GM18498 (cell line): ENCODE measurements at regions not wholly inside any gene's neighbourhood (a gene's known extent, or its start where the extent isn't known, plus 50 kb on each side); places are given as distances from the start of the nearest gene placed in this dataset.
"Not testable (repeated sequence)": the region's sequence is repeated elsewhere in the genome, so short reads cannot be mapped to it uniquely, and the experiment has no call there.

Experiments used
- ATAC-seq: cut with Tn5 transposase; IDR thresholded peaks from one replicate; pipeline ENCODE4 v1.9.1; 2021; ENCODE audit warnings: mild to moderate bottlenecking, moderate library complexity; ENCODE audit not compliant: unreplicated experiment

DNA sequence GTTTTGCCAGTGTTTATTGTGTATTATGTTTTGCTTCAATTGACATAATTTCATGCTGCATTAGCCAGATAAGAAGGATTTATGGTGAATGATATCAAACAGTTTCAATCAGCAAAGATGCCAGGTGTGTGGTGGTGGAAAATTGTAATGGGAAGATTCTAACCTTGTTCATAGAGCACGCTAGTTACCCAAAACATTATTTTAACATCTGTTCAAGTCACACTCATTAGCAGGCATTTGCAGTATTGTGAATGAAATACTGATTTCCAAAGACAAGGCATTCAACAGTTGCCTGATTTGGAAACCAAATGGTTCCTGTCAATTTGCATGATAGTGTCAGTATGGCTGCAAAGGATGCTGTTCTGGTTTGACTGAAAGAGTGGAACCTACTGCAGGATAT, 129.7 kb downstream of the EPC1 start:
- no peak for ATAC-seq

DNA sequence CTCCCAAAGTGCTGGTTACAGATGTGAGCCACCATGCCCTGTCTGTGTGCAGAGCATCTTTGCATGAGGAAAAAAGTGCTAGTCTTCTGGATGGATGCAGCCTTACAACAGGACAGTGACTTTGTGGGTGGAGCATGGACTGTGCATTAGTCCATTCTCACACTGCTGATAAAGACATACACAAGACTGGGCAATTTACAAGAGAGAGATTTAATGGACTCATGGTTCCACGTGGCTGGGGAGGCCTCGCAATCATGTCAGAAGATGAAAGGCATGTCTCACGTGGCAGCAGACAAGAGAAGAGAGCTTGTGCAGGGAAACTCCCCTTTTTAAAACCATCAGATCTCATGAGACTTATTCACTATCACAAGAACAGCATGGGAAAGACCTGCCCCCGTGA, 133.1 kb downstream of the EPC1 start:
- ATAC-seq: not testable (repeated sequence)

DNA sequence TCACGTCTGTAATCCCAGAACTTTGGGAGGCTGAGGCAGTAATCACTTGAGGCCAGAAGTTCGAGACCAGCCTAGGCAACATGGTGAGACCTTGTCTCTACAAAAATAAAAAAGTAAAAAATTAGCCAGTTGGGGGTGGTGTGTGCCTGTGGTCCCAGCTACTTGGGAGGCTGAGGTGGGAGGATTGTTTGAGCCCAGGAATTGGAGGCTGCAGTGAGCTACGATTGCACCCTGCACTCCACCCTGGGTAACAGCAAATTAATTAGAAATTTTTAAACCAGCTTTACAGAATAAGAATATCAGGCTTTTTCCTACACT, 136.0 kb downstream of the EPC1 start:
- ATAC-seq: no peak

DNA sequence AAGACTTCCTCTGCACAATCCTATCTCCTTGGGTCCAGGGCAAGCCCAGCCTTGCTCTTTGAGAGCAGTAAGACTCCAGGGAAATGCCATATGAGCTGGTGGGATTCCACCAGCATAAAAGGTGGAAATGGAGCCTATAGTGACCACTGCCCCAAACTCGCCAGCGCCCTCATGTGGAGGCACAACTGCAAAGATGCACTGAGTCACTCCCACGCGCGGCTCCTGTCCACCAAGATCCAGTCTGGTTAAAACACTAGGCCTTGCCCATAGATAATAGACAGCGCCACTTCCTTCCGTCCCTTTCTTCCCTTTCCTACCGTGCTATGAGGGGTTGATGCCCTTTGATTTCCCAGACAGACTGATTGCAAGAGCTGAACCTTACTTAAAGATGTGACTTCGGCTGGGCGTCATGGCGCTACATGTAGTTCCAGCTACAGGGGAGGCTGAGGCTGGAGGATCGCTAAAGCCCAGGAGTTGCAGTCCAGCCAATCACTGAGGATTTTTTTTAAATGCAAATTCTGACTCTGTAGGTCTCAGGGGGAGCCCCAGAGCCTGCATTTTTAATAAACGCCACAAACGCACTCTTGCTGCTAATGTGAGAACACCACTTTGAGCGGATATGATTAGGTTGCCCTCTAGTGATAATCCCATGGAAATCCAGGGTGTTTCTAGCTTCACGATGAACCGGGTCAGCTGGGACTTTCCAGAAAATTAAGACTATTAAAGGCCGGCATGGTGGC, 136.5 kb downstream of the EPC1 start:
- no peak for ATAC-seq

DNA sequence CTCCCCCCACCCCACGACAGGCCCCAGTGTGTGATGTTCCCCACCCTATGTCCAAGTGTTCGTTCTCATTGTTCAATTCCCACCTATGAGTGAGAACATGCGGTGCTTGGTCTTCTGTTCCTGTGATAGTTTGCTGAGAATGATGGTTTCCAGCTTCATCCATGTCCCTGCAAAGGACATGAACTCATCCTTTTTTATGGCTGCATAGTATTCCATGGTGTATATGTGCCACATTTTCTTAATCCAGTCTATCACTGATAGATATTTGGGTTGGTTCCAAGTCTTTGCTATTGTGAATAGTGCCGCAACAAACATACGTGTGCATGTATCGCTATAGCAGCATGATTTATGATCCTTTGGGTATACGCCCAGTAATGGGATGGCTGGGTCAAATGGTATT, 139.0 kb downstream of the EPC1 start:
- ATAC-seq: not testable (repeated sequence)

DNA sequence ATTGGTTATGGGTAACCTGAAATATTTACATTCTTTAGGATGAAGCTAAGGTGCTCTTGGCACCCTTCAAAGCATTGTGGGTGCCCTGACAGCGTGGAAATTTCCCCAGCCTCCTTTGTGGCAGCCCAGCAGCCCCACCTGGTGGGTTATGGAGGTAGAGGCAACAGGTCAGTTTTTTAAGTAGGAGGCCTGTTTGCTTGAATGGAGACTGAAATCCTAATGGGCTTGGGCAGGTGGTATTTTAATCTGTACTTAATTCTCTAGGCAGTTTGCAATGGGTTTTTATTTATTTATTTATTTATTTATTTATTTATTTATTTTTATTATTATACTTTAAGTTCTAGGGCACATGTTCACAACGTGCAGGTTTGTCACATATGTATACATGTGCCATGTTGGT, 139.4 kb downstream of the EPC1 start:
- ATAC-seq: peak; percentile 70

DNA sequence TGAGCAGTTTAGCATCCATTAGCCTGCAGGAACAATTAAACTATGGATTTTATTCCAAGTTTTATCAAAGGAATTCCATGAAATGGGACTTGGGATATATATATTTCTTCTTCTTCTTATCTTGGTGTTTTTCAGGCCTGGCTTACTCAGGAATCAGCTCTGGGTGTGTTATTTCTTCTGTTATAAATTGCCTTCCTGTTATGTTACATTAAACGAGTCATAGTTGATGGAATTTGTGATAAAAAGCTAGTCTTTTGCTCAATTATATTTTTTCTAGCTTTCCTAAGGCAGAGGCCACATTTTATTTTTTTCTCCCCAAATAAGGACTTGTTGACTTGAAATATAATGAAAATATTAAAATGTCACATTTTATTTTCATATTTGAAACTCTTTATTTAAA, 141.3 kb downstream of the EPC1 start:
- ATAC-seq: no peak

DNA sequence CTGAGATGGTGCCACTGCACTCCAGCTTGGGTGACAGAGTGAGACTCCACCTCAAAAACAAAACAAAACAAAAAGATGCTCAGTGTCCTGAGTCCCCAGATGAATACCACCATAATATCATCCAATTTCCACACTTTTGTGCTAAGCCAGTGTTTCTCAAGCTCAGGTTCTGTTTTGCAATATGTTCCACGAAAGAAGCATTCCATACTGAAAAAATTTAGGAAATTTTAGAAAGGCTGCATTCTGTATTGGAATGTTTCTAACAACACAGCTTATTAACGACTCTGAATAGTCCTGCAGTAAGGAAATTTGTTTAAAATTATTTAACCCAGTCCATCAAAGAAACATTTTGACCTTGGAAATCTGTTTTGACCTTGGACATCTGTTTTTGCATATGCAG, 142.4 kb downstream of the EPC1 start:
- ATAC-seq: no peak

DNA sequence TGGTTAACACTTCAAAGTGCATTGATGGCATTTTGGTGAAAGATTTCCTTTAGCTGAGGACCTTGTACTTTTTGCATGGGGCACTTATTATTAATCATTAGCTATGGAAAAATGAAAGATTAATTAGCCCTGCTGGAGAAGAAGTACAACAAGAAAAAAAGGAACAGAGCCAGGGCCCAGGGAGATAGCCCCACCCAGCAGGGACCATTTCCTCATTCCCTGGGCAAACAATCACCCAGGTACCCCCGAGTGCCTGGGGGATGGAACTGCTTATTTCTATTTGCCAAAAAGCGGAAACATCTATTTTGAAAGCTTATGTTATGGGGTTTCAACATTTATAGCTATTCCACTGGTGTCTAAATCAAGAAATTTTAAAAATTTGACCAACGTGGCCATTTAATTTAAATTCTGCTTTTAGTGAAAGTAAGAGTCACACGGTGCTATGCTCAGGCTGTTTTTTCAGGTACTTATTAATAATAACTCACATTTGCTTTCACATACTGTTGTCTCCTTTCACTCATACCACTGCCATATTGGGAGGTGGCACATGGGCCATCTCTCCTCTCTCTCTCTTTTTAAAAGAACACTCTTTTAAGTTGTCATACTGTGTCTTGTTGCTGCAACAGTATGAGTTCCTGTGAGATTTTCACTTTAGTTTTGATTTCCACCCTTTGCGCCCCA, 143.6 kb upstream of the KIF5B start:
- ATAC-seq: no peak

DNA sequence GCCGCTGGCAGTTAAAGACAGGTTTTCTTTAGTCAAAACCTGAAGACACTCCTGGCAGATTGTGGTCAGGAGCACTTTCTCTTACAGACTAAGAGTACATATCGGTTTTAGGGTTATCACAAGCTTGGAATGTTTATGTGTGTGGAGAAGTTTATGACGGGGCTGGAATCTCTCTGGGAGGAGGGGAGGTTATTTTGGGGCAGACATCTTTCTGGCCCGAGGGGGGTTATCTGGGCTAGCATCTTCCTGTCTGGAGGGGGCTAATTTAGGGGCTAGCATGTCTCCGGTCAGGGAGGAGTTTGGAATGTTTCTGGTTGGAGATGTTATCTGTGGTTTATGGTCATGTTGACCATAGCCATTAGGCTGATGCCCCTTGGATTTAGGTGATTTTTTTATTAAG, 141.2 kb upstream of the KIF5B start:
- ATAC-seq: no peak

DNA sequence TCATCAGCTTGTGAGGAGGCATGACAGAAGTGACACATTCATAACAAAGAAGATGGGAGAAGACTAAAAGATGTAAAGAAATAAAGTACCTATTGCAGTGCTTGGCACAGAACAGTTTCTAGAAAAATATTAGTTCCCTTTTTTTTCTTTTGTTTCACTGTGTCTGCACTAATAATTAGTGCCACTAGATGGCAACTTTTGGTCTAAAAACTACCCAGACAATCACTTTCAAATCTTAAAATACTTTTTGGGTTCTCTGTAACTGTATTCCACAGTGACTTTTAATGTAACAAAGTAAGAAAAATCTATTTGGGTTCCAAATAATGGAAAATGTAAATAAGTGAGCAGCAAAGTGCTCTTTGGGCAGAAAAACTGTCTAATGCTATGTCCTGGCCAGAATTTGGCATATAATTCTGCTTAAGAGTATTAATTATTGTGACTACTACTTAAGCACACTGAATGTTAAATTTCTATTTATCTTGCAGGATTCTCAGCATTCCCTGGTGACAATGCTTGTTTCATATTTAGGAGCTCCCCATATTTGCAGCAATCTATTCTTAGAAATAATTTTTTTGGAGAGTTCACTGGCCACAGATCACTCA, 134.8 kb upstream of the KIF5B start:
- peak; percentile 71 for ATAC-seq

DNA sequence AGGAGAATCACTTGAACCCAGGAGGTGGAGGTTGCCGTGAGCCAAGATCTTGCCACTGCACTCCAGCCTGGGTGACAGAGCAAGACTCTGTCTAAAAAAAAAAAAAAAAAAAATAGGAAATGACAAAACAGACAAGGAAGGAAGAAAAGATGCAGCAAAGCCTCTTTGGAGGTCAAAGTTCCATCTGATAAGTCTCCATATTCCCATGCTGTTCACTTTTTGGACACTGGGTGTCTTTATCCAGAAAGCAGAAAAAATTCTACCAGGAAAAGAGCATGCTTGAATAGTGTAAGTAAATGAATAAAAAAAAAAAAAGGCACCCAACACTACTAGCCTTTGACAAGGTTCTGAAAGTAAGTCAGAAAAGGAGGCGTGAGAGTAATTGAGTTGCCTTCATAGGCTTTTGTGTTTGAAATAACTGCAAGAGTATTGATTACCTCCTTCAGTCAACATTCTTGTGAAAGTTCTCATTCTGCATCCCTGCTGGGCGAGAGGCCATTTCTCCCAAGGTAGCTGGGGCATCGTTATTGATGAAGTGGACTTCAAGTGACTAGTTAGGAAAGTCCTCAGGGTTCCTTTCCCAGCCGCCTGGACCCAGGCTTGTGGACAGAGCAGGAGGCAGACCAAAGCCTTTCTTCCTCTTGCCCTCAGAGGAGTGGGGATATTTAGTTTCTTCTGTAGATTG, 133.3 kb upstream of the KIF5B start:
- ATAC-seq: no peak

DNA sequence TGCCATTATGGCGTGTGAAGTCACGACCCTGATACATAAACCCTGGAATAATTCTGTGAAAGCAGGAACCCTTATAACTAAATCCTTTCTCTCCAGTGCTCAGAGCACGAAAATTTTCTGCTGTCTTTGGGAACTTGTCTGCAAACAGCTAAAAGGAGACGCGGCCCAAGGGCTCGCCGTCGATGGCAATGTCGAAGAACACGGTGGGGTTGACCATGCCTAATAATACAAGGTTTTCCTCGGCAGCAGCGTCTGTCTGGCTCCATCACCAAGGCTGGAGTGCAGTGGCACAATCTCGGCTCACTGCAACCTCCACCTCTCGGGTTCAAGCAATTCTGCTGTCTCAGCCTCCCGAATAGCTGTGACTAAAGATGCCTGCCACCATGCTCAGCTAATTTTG, 132.4 kb upstream of the KIF5B start:
- ATAC-seq: not testable (repeated sequence)

DNA sequence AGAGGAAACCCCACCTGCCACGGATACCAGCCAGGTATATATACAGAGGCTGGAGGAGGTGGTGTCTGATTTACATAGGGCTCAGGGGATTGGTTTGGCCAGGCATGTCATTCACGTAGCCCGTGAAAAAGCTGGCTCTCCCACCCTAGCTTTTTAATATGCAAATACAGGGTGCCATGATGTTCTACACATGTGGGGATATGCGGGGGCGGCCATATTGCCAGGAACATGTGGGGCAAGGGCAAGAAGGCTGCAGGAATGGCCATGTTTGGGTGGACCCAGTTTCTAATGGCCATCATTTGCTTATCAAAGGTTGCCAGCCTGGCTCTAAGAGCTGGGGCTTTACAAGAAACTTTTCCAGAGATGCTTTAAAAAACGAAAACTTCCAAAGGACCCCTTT, 131.5 kb upstream of the KIF5B start:
- no peak for ATAC-seq

DNA sequence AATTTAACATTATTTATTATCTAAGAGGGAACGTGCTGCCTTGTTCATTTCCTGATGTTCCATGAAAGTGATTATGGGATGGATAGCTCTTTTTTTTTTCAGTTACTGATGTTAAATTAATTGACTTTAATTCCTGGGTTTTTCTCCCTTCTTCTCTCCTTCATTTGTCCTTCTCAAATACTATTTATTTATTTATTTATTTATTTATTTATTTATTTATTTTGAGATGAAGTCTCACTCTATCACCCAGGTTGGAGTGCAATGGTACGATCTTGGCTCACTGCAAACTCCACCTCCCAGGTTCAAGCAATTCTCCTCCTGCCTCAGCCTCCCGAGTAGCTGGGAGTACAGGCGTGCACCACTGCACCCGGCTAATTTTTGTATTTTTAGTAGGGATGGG, 127.4 kb upstream of the KIF5B start:
- ATAC-seq: not testable (repeated sequence)

DNA sequence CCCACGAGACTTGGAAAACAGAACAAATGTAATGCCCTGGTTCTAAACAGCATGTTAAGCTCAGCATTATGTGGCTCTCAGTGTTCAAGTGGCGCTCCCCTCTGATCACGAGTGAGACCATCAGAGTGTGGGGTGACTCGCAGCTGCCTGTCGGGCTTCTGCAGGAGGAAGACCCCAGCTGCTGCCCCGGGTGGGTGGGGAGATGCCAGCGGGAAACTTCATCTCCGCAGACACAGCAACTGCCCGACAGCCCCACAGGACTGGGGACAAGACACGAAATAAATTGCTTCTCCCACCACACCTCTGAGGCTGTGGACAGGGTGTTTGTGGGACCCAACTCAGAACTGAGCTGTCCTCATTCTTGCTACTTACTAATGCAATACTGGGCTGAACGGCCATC, 126.3 kb upstream of the KIF5B start:
- ATAC-seq: no peak

DNA sequence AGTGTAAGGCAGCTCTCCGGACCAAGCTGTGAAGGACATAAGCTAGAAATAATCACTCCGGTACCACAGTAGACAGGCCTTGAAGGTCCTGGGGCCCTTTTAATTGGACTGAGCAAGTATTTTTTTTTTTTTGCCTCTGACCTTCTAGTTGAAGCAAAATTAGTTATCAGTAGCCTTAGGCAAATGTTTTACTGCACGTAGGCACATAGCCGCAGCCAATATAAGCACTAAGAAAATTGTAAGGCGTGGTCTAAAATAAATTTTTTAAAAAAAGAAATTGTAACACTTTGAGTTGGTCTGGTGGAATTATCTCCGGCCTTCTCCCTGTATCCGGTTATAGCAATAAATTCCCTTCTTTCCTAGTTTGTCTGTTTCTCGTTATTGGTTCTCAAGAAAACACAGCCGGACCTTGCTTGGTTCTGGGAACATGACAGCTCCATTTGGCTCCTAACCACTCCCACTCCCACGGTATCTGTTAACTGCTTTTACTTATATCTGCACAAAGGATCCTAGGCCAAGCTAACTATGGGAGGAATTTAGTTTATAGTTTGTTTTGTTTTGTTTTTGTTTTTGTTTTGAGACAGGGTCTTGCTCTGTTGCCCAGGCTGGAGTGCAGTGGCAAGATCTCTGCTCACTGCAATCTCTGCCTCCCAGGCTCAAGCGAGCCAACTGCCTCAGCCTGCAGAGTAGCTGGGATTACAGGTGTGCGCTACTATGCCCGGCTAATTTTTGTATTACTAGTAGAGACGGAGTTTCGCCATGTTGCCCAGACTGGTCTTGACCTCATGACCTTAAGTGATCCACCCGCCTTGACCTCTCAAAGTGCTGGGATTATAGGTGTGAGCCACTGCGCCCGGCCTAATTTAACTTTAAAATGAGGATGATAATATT, 124.4 kb upstream of the KIF5B start:
- ATAC-seq: no peak

DNA sequence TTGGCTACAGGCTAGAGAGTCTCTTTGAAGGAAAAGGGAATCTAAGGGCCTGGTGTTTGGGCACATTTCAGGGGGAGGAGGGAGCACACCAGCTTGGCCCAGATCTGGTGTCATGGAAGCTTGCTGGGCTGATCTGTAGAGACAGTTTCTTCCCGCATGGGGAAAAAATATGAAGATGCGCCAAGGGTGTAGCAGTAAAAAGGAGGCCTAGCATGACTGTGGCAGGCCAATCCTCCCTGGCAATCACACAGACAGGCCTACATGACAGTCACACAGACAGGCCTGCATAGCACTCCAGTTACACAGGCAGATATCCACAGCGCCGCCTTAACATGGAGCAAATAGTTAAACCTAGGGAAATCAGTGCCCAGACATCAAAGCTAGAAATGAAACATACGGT, 123.6 kb upstream of the KIF5B start:
- ATAC-seq: no peak

DNA sequence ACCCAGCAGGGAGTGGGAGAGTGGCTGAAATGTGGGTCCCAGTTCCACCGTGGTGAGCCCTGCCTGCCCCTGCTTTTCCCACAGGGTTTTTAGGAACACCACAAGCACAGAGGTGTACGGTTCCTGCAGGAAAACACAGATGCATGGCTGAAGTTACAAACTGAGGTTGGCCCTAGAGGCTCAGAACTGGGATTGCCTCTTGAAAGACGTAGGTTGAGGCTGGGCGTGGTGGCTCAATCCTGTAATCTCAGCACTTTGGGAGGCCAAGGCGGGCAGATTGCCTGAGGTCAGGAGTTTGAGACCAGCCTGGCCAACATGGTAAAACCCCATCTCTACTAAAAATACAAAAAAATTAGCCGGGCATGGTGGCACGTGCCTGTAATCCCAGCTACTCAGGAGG, 121.4 kb upstream of the KIF5B start:
- ATAC-seq: not testable (repeated sequence)

DNA sequence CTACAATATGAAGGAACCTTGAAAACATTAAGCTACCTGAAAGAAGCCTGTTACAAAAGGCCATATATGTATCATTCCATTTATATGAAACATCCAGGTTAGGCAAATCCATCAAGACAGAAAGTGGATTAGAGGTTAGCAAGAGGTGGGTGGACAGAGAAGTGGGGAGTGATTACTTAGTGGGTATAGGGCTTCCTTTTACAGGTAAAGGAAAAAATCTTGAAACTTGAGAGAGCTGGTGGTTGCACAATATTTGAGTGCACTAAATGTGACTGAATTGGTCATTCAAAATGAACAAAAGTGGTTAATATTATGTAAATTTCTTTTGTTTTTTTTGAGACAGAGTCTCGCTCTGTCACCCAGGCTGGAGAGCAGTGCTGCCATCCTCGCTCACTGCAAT, 119.4 kb upstream of the KIF5B start:
- ATAC-seq: no peak

DNA sequence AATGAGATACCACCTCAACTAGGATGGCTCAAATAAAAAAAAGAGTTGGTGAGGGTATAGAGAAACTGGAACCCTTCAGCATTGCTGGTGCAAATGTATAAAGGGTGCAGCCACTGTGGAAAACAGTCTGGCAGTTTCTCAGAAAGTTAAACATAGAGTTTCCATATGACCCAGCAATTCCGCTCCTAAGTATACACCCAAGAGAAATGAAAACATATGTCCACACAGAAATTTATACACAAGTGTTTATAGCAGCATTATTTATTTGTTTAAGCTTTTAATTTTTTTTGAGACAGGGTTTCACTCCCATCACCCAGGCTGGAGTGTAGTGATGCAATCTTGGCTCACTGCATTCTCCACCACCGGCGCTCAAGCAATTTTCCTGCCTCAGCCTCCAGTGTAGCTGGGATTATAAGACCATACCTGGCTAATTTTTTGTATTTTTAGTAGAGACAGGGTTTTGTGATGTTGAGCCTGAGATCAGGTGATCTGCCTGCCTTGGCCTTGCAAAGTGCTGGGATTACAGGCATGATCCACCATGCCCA, 118.2 kb upstream of the KIF5B start:
- ATAC-seq: no peak
